ENCODE measurements at regions not wholly inside any gene's neighbourhood (a gene's known extent, or its start where the extent isn't known, plus 50 kb on each side); places are given as distances from the start of the nearest gene placed in this dataset.
A peak's percentile ranks its signal among the peaks of the same experiment; 100 is the strongest.
"Not testable (repeated sequence)": the region's sequence is repeated elsewhere in the genome, so short reads cannot be mapped to it uniquely, and the experiment has no call there.

- FAIRE-seq (no peak), DNase-seq (ENCODE audit: low spot score in 2 of 2) (peak; percentile 1 to 34)
Measured at GRCh38 chr4:53702334-53703266, 111.3 kb upstream of the LNX1 start.

- not testable (repeated sequence) for FAIRE-seq; DNase-seq (ENCODE audit: low spot score in 2 of 2)
Measured at GRCh38 chr4:53701260-53701659, 110.0 kb upstream of the LNX1 start.

GRCh38 chr4:53699310-53699709 lies 108.0 kb upstream of the LNX1 start:
- DNase-seq (ENCODE audit: low spot score in 2 of 2); FAIRE-seq: not testable (repeated sequence)

- no peak for DNase-seq (ENCODE audit: low spot score in 2 of 2)
- no peak for FAIRE-seq
Measured at GRCh38 chr4:53697016-53697685, 105.9 kb upstream of the LNX1 start.

GRCh38 chr4:53695540-53696463 lies 104.5 kb upstream of the LNX1 start:
- FAIRE-seq = no peak
- DNase-seq (ENCODE audit: low spot score in 2 of 2) = no peak

GRCh38 chr4:53694666-53695065 lies 103.4 kb upstream of the LNX1 start:
- no peak for FAIRE-seq
- DNase-seq (ENCODE audit: low spot score in 2 of 2) = no peak

- DNase-seq (ENCODE audit: low spot score in 2 of 2) (no peak), FAIRE-seq (no peak)
Measured at GRCh38 chr4:53693909-53694308, 102.6 kb upstream of the LNX1 start.

- no peak for DNase-seq (ENCODE audit: low spot score in 2 of 2)
- FAIRE-seq = no peak
Measured at GRCh38 chr4:53693408-53693807, 102.1 kb upstream of the LNX1 start.

GRCh38 chr4:53688186-53688790 lies 97.0 kb upstream of the LNX1 start:
- FAIRE-seq (no peak), DNase-seq (ENCODE audit: low spot score in 2 of 2) (no peak)

- DNase-seq (ENCODE audit: low spot score in 2 of 2) (no peak), FAIRE-seq (no peak)
Measured at GRCh38 chr4:53686521-53686920, 95.2 kb upstream of the LNX1 start.

- no peak for FAIRE-seq
- no peak for DNase-seq (ENCODE audit: low spot score in 2 of 2)
Measured at GRCh38 chr4:53684136-53685130, 93.1 kb upstream of the LNX1 start.

GRCh38 chr4:53682908-53683307 lies 91.6 kb upstream of the LNX1 start:
- no peak for FAIRE-seq
- no peak for DNase-seq (ENCODE audit: low spot score in 2 of 2)

- DNase-seq (ENCODE audit: low spot score in 2 of 2) (no peak), FAIRE-seq (no peak)
Measured at GRCh38 chr4:53682196-53682595, 90.9 kb upstream of the LNX1 start.

GRCh38 chr4:53680598-53680997 lies 89.3 kb upstream of the LNX1 start:
- FAIRE-seq (no peak), DNase-seq (ENCODE audit: low spot score in 2 of 2) (no peak)

GRCh38 chr4:53680168-53680567 lies 88.9 kb upstream of the LNX1 start:
- no peak for FAIRE-seq
- no peak for DNase-seq (ENCODE audit: low spot score in 2 of 2)

GRCh38 chr4:53676402-53676871 lies 85.2 kb upstream of the LNX1 start:
- no peak for DNase-seq (ENCODE audit: low spot score in 2 of 2)
- no peak for FAIRE-seq

GRCh38 chr4:53674903-53675302 lies 83.6 kb upstream of the LNX1 start:
- FAIRE-seq (no peak), DNase-seq (ENCODE audit: low spot score in 2 of 2) (no peak)

- FAIRE-seq (no peak), DNase-seq (ENCODE audit: low spot score in 2 of 2) (no peak)
Measured at GRCh38 chr4:53672873-53673272, 81.6 kb upstream of the LNX1 start.

- FAIRE-seq (no peak), DNase-seq (ENCODE audit: low spot score in 2 of 2) (no peak)
Measured at GRCh38 chr4:53671757-53672156, 80.5 kb upstream of the LNX1 start.

All from frontal cortex (tissue), 3 donors.